Activated gamma-delta T cell treated with anti-CD3 and anti-CD28 coated beads, Interleukin-2, amount 50 U/mL, for 16 hours (primary cell): ENCODE measurements at regions not wholly inside any gene's neighbourhood (a gene's known extent, or its start where the extent isn't known, plus 50 kb on each side); places are given as distances from the start of the nearest gene placed in this dataset.

Experiments
- DNase-seq: peaks from one replicate; pipeline ENCODE4 v3.0.0-alpha.2; 2020; ENCODE audit warnings: low read depth

DNA sequence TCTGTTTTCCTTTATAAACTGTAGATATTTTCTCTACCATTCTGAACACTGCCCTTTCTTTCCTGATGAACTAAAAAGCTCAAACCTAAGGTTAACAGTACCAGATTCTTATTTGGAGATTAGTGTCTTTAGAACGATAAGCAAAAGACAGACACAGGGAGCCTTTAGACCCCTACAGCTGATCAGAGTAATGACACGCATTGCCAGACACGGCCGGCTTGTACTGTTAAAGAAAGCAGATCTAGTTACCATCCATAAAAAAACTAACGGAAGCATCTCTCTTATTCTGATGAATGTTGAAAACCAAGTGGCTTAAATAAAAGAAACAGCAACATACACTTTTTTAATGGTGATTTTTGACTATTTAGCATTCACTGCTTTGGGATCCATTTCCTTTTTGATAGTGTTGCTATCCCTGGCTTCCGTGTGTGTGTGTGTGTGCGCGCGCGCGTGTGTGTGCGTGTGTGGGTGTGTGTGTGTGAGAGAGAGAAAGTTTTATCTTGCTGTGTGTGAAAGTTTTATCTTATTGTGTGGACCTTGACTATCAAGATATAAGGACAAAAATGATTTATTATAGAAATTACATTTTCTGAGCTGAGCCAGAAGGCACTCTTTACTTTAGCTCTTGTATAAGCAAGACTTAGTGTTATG lies 95.6 kb upstream of the SLC35B3 start:
- DNase-seq: no peak

DNA sequence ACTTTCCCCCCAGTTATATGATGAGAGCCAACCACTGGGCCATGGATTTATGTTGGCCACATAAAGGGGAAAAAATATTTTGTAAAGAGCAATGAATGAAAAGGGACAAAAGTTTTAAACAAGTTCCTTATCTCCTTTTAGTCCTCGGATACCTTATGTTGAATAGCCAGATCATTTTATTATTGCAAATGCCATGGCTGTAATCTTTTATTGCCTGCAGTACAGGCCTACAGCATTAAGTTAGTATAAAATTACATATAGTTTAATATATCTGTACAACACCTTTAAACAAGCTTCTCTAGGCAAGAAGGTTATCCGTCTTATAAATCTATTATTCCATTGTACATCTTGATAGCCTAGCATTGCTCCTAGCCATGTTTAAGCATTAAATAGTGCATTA lies 93.9 kb upstream of the SLC35B3 start:
- no peak for DNase-seq

DNA sequence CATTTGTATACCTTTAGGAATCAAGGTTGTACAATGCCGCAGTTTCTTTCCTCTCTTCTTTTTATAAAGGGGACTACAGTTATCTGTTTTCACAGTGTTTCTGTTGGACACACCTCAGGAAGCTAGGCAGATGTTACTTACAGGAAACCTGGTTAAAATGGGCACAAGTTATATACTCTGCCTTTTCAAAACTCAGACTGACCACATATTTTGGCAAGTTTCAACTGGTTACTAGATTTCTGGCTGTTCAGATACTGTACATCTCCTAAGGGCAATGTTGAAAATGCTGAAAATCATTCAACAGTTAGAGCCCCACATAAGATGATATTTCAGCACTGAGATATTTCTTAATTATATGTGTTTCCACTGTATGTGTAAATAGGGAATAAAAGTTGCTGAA lies 92.5 kb upstream of the SLC35B3 start:
- no peak for DNase-seq

DNA sequence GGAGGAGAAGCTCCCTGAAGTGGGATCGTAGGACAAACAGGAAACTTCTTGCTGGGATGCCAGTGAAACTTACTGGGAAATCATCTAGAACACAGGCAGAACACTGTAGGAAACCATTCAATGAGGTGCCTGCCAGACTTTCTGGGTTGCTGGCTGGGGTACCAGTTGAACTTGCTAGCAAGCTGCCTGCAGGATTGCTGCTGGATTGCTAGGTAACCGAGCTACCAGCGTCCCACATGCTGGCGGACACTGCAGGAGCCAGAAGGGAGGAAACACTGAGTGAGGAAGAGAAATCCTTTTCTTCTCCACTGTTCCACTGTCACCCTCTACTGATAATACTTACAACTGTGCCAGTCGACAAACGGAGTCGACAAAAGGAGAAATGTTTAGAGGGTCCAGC lies 91.3 kb upstream of the SLC35B3 start:
- DNase-seq: no peak

DNA sequence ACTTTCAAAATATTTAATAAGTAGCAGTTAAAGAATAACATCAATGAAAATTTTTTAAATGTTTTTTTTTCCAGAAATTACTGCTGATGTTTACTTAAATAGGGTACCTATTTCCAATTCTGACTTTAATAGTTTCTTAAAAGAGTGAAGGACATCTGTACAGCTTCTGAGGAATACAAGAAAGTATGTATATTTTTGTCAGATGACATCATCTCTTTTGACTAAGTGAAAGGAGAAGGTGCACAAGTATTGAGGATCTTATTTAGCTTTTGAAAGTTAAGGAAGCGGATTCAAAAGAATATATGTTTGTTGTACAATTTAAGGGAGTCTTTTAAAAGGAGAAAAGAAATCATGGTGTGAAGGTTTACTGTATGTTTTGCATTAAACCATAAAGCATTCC lies 90.0 kb upstream of the SLC35B3 start:
- DNase-seq: no peak

DNA sequence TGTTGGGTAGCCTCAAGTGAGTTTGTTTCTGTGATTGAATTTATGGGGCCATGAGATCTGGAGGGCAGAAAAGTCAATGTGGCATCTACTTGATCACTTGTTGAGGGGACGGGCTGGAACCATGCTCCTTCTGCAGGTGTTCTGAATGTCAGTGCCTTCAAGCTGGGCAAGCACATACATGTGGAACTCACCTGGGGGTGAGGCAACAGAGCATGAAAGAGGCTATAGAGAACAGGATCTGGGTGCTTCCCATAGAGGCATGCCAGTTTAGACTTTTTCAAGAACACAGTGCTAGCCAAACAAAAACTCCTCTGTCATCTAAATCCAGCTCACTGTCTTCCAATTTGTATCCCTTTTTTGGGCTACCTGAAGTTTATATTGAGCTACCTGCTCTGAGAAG lies 77.8 kb upstream of the SLC35B3 start:
- DNase-seq: no peak

DNA sequence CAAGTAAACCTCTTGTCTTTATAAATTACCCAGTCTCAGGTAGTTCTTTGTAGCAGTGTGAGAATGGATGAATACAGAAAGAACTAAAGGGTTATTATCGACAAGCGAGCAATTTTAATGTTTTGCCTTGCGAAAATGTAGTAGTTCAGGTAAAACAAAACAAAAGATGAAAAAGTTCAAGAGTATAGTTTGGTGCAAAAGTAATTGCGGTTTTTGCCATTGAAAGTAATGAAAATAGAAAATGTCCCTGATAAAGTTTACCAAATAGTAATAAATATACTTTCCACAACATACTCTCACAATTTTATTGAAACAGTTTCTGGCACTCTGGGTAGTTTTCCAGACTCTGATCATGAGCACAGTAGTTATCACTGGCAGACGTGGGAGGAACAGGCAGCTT lies 71.9 kb upstream of the SLC35B3 start:
- no peak for DNase-seq

DNA sequence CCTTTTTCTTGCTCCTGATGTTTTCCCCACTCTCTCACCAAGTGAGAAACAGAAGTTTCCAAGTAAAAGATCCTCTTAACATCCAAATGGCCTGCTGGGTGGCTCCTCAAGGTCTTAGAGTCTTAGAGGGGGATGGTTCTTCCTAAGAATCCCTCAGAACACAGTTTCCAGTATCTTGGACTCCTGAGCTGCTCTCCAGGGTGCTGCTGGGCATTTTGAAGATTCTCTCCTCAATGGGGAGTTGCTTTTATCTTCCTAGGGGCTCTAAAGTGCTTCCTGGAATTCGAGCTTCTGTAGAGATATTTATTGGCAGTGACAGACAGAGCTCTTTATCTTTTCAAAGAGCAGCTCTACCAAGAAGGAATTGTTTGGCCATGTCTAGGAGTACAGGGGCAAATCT lies 70.8 kb upstream of the SLC35B3 start:
- no peak for DNase-seq

DNA sequence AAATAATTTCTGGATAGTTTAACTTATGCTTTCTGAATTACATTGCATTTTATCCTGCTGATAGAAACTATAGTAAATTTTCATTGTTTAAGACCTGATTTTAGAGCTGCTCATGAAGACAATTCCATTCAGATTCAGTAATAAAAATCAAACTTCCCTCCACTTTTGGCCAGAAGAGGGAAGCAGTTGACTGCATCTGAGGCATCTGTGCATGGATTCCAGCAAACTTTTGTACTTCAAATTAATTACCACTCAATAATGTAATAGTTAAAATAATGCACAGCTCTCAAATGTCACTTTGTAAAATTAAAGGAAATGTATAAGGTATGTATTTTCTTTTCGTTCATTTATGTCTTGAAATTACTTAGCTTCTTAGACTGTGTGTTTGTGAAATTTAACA lies 64.2 kb upstream of the SLC35B3 start:
- DNase-seq: no peak

DNA sequence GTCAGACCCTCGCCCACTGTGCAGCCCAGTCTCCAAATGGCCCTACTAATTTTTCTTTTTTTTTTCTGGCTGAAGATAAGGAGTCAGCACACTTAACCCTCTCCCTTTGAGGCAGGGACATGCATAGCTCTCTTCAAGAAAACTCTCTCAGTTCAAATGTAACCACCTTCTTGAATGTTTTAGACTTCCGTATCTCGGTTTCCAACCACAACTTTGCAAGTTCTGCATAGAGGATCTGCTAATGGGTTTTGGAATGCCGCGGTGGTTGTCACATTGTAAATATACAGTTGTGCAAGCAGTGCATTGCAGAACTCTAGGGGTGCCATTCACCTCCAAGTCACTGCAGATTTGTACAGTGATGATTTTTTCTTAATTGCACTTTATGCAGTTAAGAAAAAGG lies 59.4 kb upstream of the SLC35B3 start:
- no peak for DNase-seq

DNA sequence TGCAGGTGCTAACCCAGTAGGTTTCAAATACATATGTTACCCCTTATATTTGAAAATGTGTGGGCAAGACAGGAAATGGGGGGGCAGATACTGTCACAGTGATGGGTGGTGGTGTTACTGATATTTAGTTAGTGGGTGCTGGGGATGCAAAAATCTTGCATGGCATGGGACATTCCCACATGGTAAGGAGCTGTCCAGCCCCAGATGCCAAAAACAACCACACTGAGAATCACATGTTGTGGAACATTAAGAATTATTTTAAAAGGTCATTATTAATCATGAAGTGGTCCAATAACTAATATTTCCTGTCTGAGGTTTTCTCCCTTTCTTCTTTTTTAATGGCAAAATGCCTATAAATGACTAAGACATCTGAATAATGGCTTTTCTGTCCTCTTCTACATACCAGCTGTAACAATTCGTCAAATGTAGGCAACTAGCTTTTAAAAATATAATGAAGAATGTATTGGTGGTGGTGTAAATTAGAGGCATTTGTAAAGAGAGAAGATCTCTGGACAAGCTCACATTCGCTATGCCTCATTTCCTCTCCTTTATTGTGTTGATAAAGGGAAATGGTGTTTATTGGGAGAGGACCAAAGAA lies 57.3 kb upstream of the SLC35B3 start:
- DNase-seq: no peak
